Keratinocyte (primary cell): ENCODE measurements at regions not wholly inside any gene's neighbourhood (a gene's known extent, or its start where the extent isn't known, plus 50 kb on each side); places are given as distances from the start of the nearest gene placed in this dataset.

ENCODE experiments used
- DNase-seq: peaks from one replicate; pipeline ENCODE4 v3.0.0-alpha.2; 2011; ENCODE audit warnings: low read depth, missing footprints, low spot score
- FAIRE-seq: peaks from 2 replicates; lab custom pipeline; 2011; peaks lifted over from hg19 to GRCh38; lab: Jason Lieb, UNC
- H2AFZ ChIP-seq: 2 replicates; pipeline ENCODE4 v1.6.0; 2012; ENCODE audit warnings: low read length, control low read depth, inconsistent platforms; ENCODE audit not compliant: control insufficient read depth
- H3K27ac ChIP-seq: 2 replicates; pipeline ENCODE4 v1.5.1; 2011; ENCODE audit warnings: low read length; ENCODE audit not compliant: control insufficient read depth, insufficient read depth
- H3K27me3 ChIP-seq: 3 replicates; pipeline ENCODE4 v1.6.0; 2011; ENCODE audit warnings: low read length; ENCODE audit not compliant: control insufficient read depth, insufficient read depth; ENCODE audit errors: extremely low read depth
- H3K36me3 ChIP-seq, 2 experiments: 2 replicates in 1 of 2; 3 replicates in 1 of 2; pipeline ENCODE4 v1.5.1; 2011; ENCODE audit warnings: low read length in 2 of 2, mild to moderate bottlenecking in 1 of 2; ENCODE audit not compliant: control insufficient read depth in 2 of 2, insufficient read depth in 2 of 2; ENCODE audit errors: extremely low read depth in 1 of 2
- H3K4me1 ChIP-seq: 3 replicates; pipeline ENCODE4 v1.5.1; 2011; ENCODE audit warnings: low read length; ENCODE audit not compliant: control insufficient read depth, insufficient read depth; ENCODE audit errors: extremely low read depth
- H3K4me2 ChIP-seq: 3 replicates; pipeline ENCODE4 v1.6.0; 2011; ENCODE audit warnings: low read depth, low read length; ENCODE audit not compliant: control insufficient read depth, insufficient read depth; ENCODE audit errors: extremely low read depth
- H3K4me3 ChIP-seq, 3 experiments: fragments of 200-600 bp in 1 of 3; sonication (generic) in 1 of 3; 2 replicates in 2 of 3; 3 replicates in 1 of 3; pipeline ENCODE4 v1.5.1; 2011 to 2016; ENCODE audit warnings: low read length in 3 of 3, mild to moderate bottlenecking in 3 of 3, control low read depth in 2 of 3, inconsistent platforms in 1 of 3, low read depth in 1 of 3, mixed read lengths in 1 of 3, mixed run types in 1 of 3, moderate library complexity in 1 of 3; ENCODE audit not compliant: control insufficient read depth in 2 of 3, insufficient read depth in 2 of 3; ENCODE audit errors: extremely low read depth in 1 of 3
- H3K79me2 ChIP-seq: 2 replicates; pipeline ENCODE4 v1.6.0; 2012; ENCODE audit warnings: low read length; ENCODE audit not compliant: control insufficient read depth, insufficient read depth
- H3K9ac ChIP-seq: 3 replicates; pipeline ENCODE4 v1.6.0; 2011; ENCODE audit warnings: low read length; ENCODE audit not compliant: control insufficient read depth, insufficient read depth; ENCODE audit errors: extremely low read depth
- H3K9me1 ChIP-seq: 3 replicates; pipeline ENCODE4 v1.6.0; 2011; ENCODE audit warnings: low read length; ENCODE audit not compliant: control insufficient read depth, insufficient read depth; ENCODE audit errors: extremely low read depth
- H3K9me3 ChIP-seq: 2 replicates; pipeline ENCODE4 v1.5.1; 2012; ENCODE audit warnings: low read depth, low read length; ENCODE audit not compliant: control insufficient read depth
- H4K20me1 ChIP-seq: 3 replicates; pipeline ENCODE4 v1.6.0; 2011; ENCODE audit warnings: low read length; ENCODE audit not compliant: control insufficient read depth, insufficient read depth; ENCODE audit errors: extremely low read depth
- CTCF ChIP-seq, 3 experiments: IDR thresholded peaks in 1 of 3; conservative IDR thresholded peaks in 1 of 3; optimal IDR thresholded peaks in 1 of 3; 2 replicates in 2 of 3; 3 replicates in 1 of 3; pipeline versions ENCODE3 to v1.5.1; 2011; ENCODE audit warnings: low read length in 3 of 3, mild to moderate bottlenecking in 3 of 3, moderate library complexity in 2 of 3, control low read depth in 1 of 3, inconsistent platforms in 1 of 3; ENCODE audit not compliant: insufficient read depth in 2 of 3; ENCODE audit errors: extremely low read depth in 1 of 3
- EZH2 ChIP-seq: IDR thresholded peaks from one replicate; pipeline ENCODE4 v1.6.1; 2012; ENCODE audit warnings: inconsistent platforms, mild to moderate bottlenecking, low read length, moderate library complexity
- dilution Hi-C: fragments of 300-500 bp; cut with MboI; formaldehyde crosslinking; loops from one replicate; pipeline ENCODE4 v1.7.0; 2020; ENCODE audit warnings: low sequenced_read_pairs; ENCODE audit not compliant: extremely low pct_ligation_motif_present

GRCh38 chr14:87497301-87497700 is 495.7 kb downstream of the GALC start:
- FAIRE-seq (no peak), DNase-seq (no peak)
- Histone ChIP-seq H3K79me2 (no peaks in the 10 kb centered on the region), H3K4me3 (no peak overlapping the region), H3K9me3 (no peaks in the 10 kb centered on the region), H3K4me1 (no peaks in the 10 kb centered on the region), H3K36me3 (no peaks in the 10 kb centered on the region), H3K4me2 (no peak overlapping the region), H3K27me3 (no peaks in the 10 kb centered on the region), H3K27ac (no peak overlapping the region), H3K9me1 (no peaks in the 10 kb centered on the region), H4K20me1 (no peaks in the 10 kb centered on the region), H2AFZ (no peak overlapping the region), H3K9ac (no peak overlapping the region)
- no peak for TF ChIP-seq EZH2
- no peak for TF ChIP-seq CTCF (optimal IDR thresholded peaks at IDR 0.05 in 1 of 3, IDR thresholded peaks at IDR 0.05 in 1 of 3, conservative IDR thresholded peaks at IDR 0.05 in 1 of 3; ENCODE audit: extremely low read depth in 1 of 3, insufficient read depth in 2 of 3, low read length in 3 of 3)
- dilution Hi-C loops = no loop called here

DNA sequence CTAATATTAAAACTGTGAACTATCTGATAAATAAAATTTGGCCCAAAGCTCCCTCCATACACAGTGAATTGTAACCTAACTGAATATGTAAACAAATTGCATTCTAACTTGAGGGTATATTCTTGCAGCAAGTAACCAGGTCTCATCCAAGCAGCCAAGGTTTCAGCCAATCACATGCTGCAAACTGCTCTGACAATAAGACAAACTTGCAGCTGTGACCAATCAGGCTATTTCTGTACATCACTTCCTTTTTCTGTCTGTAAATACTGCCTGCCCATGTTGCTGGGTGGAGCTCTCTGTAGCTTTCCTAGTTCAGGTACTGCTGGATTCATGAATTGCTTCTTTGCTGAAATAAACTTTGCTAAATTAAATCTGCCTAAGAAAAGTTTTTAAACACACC is 499.0 kb downstream of the GALC start:
- no peak overlapping the region for H3K4me2 ChIP-seq
- no peaks in the 10 kb centered on the region for H3K36me3 ChIP-seq
- no peak overlapping the region for H2AFZ ChIP-seq
- no peak for TF ChIP-seq EZH2
- dilution Hi-C loops = no loop called here
- no peaks in the 10 kb centered on the region for H3K79me2 ChIP-seq
- no peaks in the 10 kb centered on the region for H3K9me1 ChIP-seq
- no peaks in the 10 kb centered on the region for H4K20me1 ChIP-seq
- no peaks in the 10 kb centered on the region for H3K9me3 ChIP-seq
- DNase-seq = no peak
- no peaks in the 10 kb centered on the region for H3K27me3 ChIP-seq
- FAIRE-seq = no peak
- H3K4me3 ChIP-seq = no peak overlapping the region
- H3K9ac ChIP-seq = no peak overlapping the region
- H3K4me1 ChIP-seq = no peaks in the 10 kb centered on the region
- no peak overlapping the region for H3K27ac ChIP-seq

GRCh38 chr14:87492561-87492960 is 500.4 kb downstream of the GALC start:
- TF ChIP-seq EZH2 = no peak
- TF ChIP-seq CTCF (optimal IDR thresholded peaks at IDR 0.05 in 1 of 3, IDR thresholded peaks at IDR 0.05 in 1 of 3, conservative IDR thresholded peaks at IDR 0.05 in 1 of 3; ENCODE audit: extremely low read depth in 1 of 3, insufficient read depth in 2 of 3, low read length in 3 of 3) = no peak
- no peak overlapping the region for H3K27ac ChIP-seq

More at GRCh38 chr14:87492561-87492960, 500.4 kb downstream of the GALC start:
- H3K9ac ChIP-seq = no peak overlapping the region
- dilution Hi-C loops = no loop called here
- H3K79me2 ChIP-seq = no peaks in the 10 kb centered on the region
- H3K4me2 ChIP-seq = no peak overlapping the region
- H2AFZ ChIP-seq = no peak overlapping the region
- H3K36me3 ChIP-seq = no peaks in the 10 kb centered on the region
- DNase-seq = no peak
- no peaks in the 10 kb centered on the region for H3K27me3 ChIP-seq
- no peaks in the 10 kb centered on the region for H3K4me1 ChIP-seq
- no peaks in the 10 kb centered on the region for H3K9me1 ChIP-seq
- no peaks in the 10 kb centered on the region for H3K9me3 ChIP-seq
- no peaks in the 10 kb centered on the region for H4K20me1 ChIP-seq
- no peak overlapping the region for H3K4me3 ChIP-seq
- no peak for FAIRE-seq
